Cardiac fibroblast (primary cell): ENCODE measurements at regions not wholly inside any gene's neighbourhood (a gene's known extent, or its start where the extent isn't known, plus 50 kb on each side); places are given as distances from the start of the nearest gene placed in this dataset.

Experiments
- DNase-seq, 2 donors: peaks; one replicate each; pipeline versions ENCODE4 v3.0.0 to v3.0.0-alpha.2; 2010; ENCODE audit warnings: low read depth in 2 of 2
- H3K4me3 ChIP-seq, 2 donors: replicated peaks in 1 of 2; 1 replicate in 1 of 2; 2 replicates in 1 of 2; pipeline ENCODE4 v1.5.1; 2011; ENCODE audit warnings: low read depth in 2 of 2, low read length in 2 of 2, mild to moderate bottlenecking in 2 of 2, moderate library complexity in 1 of 2
- CTCF ChIP-seq: IDR thresholded peaks from one replicate; pipeline ENCODE4 v1.5.1; 2011; ENCODE audit warnings: low read depth, mild to moderate bottlenecking, low read length, inconsistent platforms

- no peak overlapping the region for H3K4me3 ChIP-seq
- DNase-seq = no peak
- TF ChIP-seq CTCF = no peak
These were observed 988.5 kb upstream of the ADGRB3 start for GRCh38 chr6:67646550-67646949.

- no peak for TF ChIP-seq CTCF
- DNase-seq = no peak
These were observed 991.8 kb upstream of the ADGRB3 start for GRCh38 chr6:67643281-67643680.

GRCh38 chr6:67642582-67642981 is 992.5 kb upstream of the ADGRB3 start:
- no peak for DNase-seq
- no peak for TF ChIP-seq CTCF

More at GRCh38 chr6:67643281-67643680, 991.8 kb upstream of the ADGRB3 start:
- no peak overlapping the region for H3K4me3 ChIP-seq

GRCh38 chr6:67640484-67640883 is 994.6 kb upstream of the ADGRB3 start:
- DNase-seq = peak; percentile 64 to 78
- H3K4me3 ChIP-seq = no peak overlapping the region
- TF ChIP-seq CTCF = no peak

More at GRCh38 chr6:67642582-67642981, 992.5 kb upstream of the ADGRB3 start:
- H3K4me3 ChIP-seq = no peak overlapping the region

GRCh38 chr6:67639161-67639560 is 995.9 kb upstream of the ADGRB3 start:
- H3K4me3 ChIP-seq = no peak overlapping the region
- TF ChIP-seq CTCF = no peak
- peak; percentile 63 to 81 for DNase-seq

- no peak overlapping the region for H3K4me3 ChIP-seq
- no peak for DNase-seq
- TF ChIP-seq CTCF = no peak
These were observed 1000.9 kb upstream of the ADGRB3 start for GRCh38 chr6:67634199-67634598.

GRCh38 chr6:67633058-67633457 is 1002.0 kb upstream of the ADGRB3 start:
- no peak for TF ChIP-seq CTCF
- no peak for DNase-seq
- H3K4me3 ChIP-seq = no peak overlapping the region
